OCI-LY1 (cell line): ENCODE measurements at regions not wholly inside any gene's neighbourhood (a gene's known extent, or its start where the extent isn't known, plus 50 kb on each side); places are given as distances from the start of the nearest gene placed in this dataset.

Source experiments
- H2AFZ ChIP-seq: fragments of 200-600 bp; sonication (generic), shearing (Covaris generic); 2 replicates; pipeline ENCODE4 v1.6.0; 2014; ENCODE audit warnings: antibody characterized with exemption, mild to moderate bottlenecking, low read length
- H3F3A ChIP-seq: fragments of 200-600 bp; sonication (generic), shearing (Covaris generic); 2 replicates; pipeline ENCODE4 v1.6.0; 2014; ENCODE audit warnings: mild to moderate bottlenecking, antibody characterized with exemption, low read length, moderate library complexity; ENCODE audit not compliant: insufficient read depth
- H3K27ac ChIP-seq: fragments of 200-600 bp; sonication (generic); 2 replicates; pipeline ENCODE4 v1.5.1; 2014; ENCODE audit warnings: low read length, mixed run types, mild to moderate bottlenecking, low read depth; ENCODE audit not compliant: poor library complexity, severe bottlenecking
- H3K27me3 ChIP-seq: fragments of 200-600 bp; sonication (generic); 2 replicates; pipeline ENCODE4 v1.6.0; 2014; ENCODE audit warnings: antibody characterized with exemption, mild to moderate bottlenecking, low read length, moderate library complexity; ENCODE audit not compliant: insufficient read depth
- H3K36me3 ChIP-seq: fragments of 200-600 bp; sonication (generic); 2 replicates; pipeline ENCODE4 v1.6.1; 2014; ENCODE audit warnings: mild to moderate bottlenecking, antibody characterized with exemption, low read length, moderate library complexity, mixed read lengths; ENCODE audit not compliant: insufficient read depth
- H3K4me1 ChIP-seq: fragments of 200-600 bp; sonication (generic); 2 replicates; pipeline ENCODE4 v1.5.1; 2014; ENCODE audit warnings: mild to moderate bottlenecking, low read length, moderate library complexity; ENCODE audit not compliant: insufficient read depth, severe bottlenecking
- H3K4me2 ChIP-seq: fragments of 200-600 bp; sonication (generic), shearing (Covaris generic); 2 replicates; pipeline ENCODE4 v1.6.1; 2014; ENCODE audit warnings: low read length
- H3K4me3 ChIP-seq: fragments of 200-600 bp; sonication (generic); 2 replicates; pipeline ENCODE4 v1.5.1; 2014; ENCODE audit warnings: low read length, low read depth, mild to moderate bottlenecking, mixed read lengths; ENCODE audit not compliant: poor library complexity, severe bottlenecking
- H3K79me2 ChIP-seq: fragments of 200-600 bp; shearing (Covaris generic); 2 replicates; pipeline ENCODE4 v1.6.1; 2016; ENCODE audit warnings: mixed run types, low read length, mixed read lengths; ENCODE audit not compliant: insufficient read depth
- H3K9ac ChIP-seq: fragments of 200-600 bp; sonication (generic), shearing (Covaris generic); 2 replicates; pipeline ENCODE4 v1.6.1; 2014; ENCODE audit warnings: mild to moderate bottlenecking, low read length, mixed read lengths
- H3K9me2 ChIP-seq: fragments of 200-600 bp; sonication (generic), shearing (Covaris generic); 2 replicates; pipeline ENCODE4 v1.6.1; 2014; ENCODE audit warnings: low read depth, mild to moderate bottlenecking, low read length, mixed read lengths
- H3K9me3 ChIP-seq: fragments of 200-600 bp; shearing (Covaris generic); 2 replicates; pipeline ENCODE4 v1.6.1; 2014; ENCODE audit warnings: low read length, mixed read lengths
- H4K20me1 ChIP-seq: fragments of 200-600 bp; sonication (generic), shearing (Covaris generic); 2 replicates; pipeline ENCODE4 v1.6.0; 2016; ENCODE audit warnings: mild to moderate bottlenecking, low read length; ENCODE audit not compliant: insufficient read depth
- CTCF ChIP-seq: fragments of 200-600 bp; sonication (generic), shearing (Covaris generic); IDR thresholded peaks from 2 replicates; pipeline ENCODE4 v1.5.1; 2017; ENCODE audit warnings: mild to moderate bottlenecking, antibody characterized with exemption, low read length, moderate library complexity, mixed read lengths
- EZH2 ChIP-seq: fragments of 200-600 bp; sonication (generic), shearing (Covaris generic); IDR thresholded peaks from 2 replicates; pipeline ENCODE4 v1.8.0; 2017; ENCODE audit warnings: borderline replicate concordance, mixed run types, mild to moderate bottlenecking, antibody characterized with exemption, low read length, moderate library complexity, mixed read lengths

DNA sequence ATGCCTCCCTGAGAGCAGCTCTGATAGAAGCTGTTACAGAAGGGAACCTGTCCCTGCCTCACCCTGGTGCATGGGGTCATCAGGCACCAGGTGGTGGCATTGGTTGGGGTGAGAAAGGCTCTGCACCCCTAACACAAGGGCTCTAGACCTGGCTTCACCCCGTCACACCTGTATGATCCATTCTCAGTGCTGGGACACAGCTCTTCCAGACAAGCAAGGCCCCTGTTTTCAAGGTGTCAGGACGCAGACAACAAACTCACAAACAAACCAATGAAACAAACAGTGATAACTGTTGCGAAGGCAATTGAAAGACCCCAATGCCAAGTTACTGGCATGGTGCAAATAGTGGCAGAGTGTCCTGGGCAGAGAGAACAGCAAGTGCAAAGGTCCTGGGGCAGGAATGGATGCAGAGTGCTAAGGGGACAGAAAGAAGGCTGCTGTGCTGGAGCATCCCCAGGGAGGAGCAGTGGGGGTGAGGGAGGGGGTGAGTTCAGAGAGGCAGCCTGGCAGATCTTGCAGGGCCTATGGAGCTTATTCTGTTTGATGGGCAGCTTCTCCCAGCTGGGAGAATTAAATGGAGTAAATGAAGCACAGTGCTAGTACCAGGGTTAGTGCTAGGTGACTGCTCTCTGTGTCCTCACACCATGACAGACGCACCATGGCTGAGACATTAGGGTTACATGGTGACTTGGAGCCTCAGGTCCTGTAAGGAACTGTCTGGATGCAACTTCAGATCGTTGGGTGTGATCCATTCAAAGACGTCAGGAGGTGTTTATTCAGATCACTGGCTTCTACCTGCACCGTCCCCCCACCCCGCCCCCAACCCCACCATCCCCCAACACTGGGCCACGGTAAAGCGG is 67.9 kb upstream of the UNC5A start:
- Histone ChIP-seq H4K20me1 (no peaks in the 10 kb centered on the region), H3K36me3 (no peaks in the 10 kb centered on the region), H3K27ac (no peak overlapping the region), H3F3A (no peaks in the 10 kb centered on the region), H3K9me3 (no peaks in the 10 kb centered on the region), H3K79me2 (no peaks in the 10 kb centered on the region), H3K27me3 (peaks cover 5% of the 10 kb centered on the region; the same call in 1 of the 2 replicates), H2AFZ (no peak overlapping the region), H3K4me1 (no peaks in the 10 kb centered on the region), H3K4me3 (no peak overlapping the region), H3K9ac (no peak overlapping the region), H3K9me2 (no peaks in the 10 kb centered on the region), H3K4me2 (no peak overlapping the region)
- TF ChIP-seq EZH2, result no peak
- TF ChIP-seq CTCF, result no peak

DNA sequence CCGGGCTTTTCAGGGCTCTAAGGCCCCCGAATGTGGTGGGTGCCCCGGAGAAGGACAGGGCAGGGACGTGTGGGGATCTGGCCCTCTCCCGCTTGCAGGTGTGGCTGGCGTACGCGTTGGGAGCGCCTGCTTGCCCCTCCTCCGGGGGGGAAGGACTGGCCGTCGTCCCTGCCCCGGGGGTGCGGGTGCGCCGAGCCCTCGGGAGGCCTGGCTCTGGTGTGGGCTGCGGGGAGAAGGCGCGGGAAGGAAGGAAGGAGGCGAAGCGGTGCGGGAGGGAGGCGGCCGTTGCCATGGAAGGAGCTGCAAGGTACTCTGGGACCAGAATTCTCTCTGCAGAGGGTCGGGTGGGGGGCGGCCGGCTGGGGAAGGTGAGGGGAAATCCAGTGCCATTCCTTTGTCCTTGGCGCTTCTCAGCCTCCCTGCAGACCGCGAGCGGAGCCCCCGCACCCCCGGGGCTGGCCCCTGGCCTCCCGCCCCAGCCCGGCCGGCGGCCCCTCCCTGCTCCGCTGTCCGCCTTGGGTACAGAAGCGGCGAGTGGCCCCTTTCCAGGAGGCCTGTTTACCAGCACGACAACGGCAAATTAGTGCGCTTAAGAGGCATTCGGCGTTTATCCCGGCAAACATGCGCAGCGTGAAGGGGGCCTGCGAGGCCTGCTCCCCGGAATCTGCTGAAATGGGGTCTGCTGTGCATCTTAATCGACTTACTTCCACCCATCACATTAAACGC is 67.1 kb upstream of the UNC5A start:
- TF ChIP-seq EZH2, result no peak
- TF ChIP-seq CTCF, result no peak
- Histone ChIP-seq H3K27me3 (peaks cover 9% of the 10 kb centered on the region; the same call in 1 of the 2 replicates), H3K4me3 (no peak overlapping the region), H3F3A (no peaks in the 10 kb centered on the region), H3K9me2 (no peaks in the 10 kb centered on the region), H3K27ac (no peak overlapping the region), H3K79me2 (no peaks in the 10 kb centered on the region), H4K20me1 (no peaks in the 10 kb centered on the region), H3K9ac (no peak overlapping the region), H3K9me3 (no peaks in the 10 kb centered on the region), H3K36me3 (no peaks in the 10 kb centered on the region), H3K4me1 (no peaks in the 10 kb centered on the region), H2AFZ (no peak overlapping the region), H3K4me2 (no peak overlapping the region)

- peaks cover 9% of the 10 kb centered on the region; the same call in 1 of the 2 replicates for H3K27me3 ChIP-seq
These were observed 66.3 kb upstream of the UNC5A start for GRCh38 chr5:176743868-176744583.

More at GRCh38 chr5:176743868-176744583, 66.3 kb upstream of the UNC5A start:
- no peaks in the 10 kb centered on the region for H3K9me3 ChIP-seq
- H3K27ac ChIP-seq, result no peak overlapping the region
- H4K20me1 ChIP-seq, result no peaks in the 10 kb centered on the region
- H3K4me2 ChIP-seq, result no peak overlapping the region
- H3K79me2 ChIP-seq, result no peaks in the 10 kb centered on the region
- no peaks in the 10 kb centered on the region for H3K36me3 ChIP-seq
- no peak overlapping the region for H3K4me3 ChIP-seq
- no peak for TF ChIP-seq CTCF
- H3F3A ChIP-seq, result no peaks in the 10 kb centered on the region
- H3K4me1 ChIP-seq, result no peaks in the 10 kb centered on the region
- H3K9me2 ChIP-seq, result no peaks in the 10 kb centered on the region
- no peak overlapping the region for H2AFZ ChIP-seq
- H3K9ac ChIP-seq, result no peak overlapping the region
